DMS79 (cell line): ENCODE measurements at regions not wholly inside any gene's neighbourhood (a gene's known extent, or its start where the extent isn't known, plus 50 kb on each side); places are given as distances from the start of the nearest gene placed in this dataset.
"Not testable (repeated sequence)": the region's sequence is repeated elsewhere in the genome, so short reads cannot be mapped to it uniquely, and the experiment has no call there.

ENCODE experiments used
- DNase-seq: peaks from one replicate; lab custom pipeline; 2025; lab: John Stamatoyannopoulos, UW

DNA sequence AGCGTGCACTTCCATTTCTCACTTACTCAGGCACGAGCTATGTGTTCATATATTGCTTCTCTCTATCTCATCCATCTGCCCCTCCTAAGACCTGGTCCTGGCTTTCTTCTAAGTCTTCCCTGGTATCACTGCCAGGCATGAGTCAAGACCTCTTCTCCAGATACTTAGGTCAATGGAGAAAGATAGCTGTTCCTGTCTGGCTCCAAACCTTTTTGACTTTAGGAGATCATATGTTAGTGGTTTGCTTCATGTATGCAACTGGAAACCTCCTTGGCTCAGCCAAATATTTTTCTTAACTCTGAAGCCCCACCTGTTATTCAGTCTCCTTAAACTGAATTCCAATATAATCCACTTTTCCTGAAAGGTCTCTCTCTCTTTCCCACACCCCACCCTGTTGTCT, 211.6 kb upstream of the PTBP2 start:
- DNase-seq, result no peak

DNA sequence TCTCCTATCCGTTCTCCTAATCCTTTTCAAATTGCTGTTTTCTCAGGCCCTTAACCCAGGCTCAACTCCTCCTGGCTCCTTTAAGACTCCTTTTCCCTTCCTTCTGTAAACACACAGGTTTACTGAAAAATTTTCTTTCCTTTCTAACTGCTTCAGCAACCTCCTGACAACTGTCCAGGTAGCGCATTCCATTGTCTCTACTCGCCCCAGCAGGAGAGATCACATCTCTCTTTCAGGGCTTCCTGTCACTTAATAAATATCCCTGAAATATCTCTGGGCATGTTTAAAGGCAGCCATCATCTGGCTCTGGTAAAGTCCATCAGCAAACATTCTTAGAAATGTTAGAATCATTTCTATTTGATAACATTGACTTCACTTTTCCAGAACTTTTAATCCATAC, 211.2 kb upstream of the PTBP2 start:
- DNase-seq, result no peak

GRCh38 chr1:96510911-96511310, 210.7 kb upstream of the PTBP2 start:
- no peak for DNase-seq

GRCh38 chr1:96513136-96513535, 208.4 kb upstream of the PTBP2 start:
- DNase-seq, result no peak

- DNase-seq, result no peak
These were observed 206.2 kb upstream of the PTBP2 start for GRCh38 chr1:96515430-96515829.

DNA sequence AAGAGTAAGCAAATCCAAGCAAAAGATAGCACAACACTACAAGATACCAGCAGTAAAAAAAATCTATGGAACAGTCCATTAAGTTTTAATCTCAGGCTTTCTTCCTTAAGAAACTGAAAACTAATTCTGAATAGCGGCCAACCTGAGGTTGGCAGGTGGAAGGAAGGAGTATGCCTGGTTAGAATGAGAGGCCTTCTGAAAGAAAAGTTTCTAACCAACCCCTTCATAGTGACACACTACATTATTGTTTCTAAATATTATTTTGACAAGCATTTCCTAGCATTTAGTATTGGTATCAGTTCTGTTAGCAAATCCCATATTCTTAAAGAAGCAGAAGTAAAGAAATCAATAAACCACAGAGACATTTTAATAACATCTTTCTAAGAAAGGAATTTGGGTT, 205.7 kb upstream of the PTBP2 start:
- DNase-seq, result no peak

DNA sequence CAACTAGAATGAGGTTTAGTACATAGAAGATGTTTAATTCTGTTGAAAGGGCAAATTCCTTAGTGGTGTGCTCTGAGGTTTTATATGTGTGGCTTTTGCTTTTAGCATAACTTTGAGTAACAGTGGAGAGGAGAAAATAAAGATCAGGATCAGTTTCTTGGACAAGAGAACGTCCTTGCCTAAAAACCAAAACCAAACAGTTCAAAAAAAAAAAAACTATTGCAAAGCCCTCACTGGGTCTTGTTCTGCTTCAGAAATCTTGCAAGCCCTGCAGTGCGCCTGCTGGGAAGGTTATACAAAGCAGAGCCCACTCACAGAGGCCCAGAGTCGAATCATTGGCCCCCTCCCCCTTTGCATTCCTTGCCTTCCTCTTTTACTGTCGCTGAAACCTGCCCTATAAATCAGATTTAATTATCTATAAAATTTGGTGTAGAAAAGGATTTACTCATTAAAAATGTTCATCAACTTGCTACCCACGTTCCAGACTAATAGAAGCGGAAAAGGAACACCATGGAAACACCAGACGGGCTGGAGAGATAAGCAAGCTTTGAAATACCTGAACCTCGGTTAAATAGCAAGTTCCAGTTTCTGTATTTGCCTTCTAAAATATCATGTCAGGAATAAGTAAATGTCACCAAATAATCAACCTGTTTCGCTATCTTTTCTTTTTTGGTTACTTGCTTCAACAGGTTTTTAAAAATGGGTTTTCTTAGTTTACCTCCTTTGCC, 201.6 kb upstream of the PTBP2 start:
- DNase-seq, result no peak

DNA sequence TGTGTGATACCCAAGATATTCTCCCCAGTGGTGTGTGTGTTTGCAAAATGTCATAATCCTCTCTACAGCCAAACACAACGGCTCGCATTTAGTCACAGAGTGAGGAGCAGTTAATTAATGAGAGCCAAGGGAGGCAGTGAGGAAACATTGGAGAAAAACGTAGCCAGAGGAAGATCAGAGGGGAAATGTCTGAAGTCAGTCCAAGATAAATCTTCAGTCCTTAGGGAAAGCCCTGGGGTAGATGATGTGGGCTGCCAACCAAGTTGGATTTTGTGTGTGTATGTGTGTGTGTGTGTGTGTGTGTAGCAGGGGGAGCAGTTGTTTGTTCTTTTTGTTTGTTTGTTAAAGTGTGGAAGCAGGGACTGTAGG, 201.0 kb upstream of the PTBP2 start:
- DNase-seq, result no peak

DNA sequence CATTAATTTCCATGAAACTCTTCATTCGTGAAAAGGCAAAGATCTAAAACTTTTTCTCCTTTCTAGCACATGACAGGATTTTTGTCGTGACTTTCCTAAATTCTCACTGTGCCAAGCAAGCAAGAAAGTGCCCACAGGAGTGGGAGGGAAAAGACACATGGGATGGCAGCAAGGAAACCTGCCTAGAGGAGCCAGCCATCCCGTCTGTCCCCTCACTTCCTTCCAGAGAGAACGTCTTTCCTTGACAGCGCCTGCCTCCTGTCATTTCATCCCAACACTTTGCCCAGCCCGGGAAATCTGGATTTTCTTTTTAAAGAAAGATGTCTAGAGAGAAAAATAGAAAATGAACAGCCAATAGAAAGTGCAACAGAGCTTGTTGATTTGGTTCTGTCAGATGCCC, 200.6 kb upstream of the PTBP2 start:
- no peak for DNase-seq

- no peak for DNase-seq
These were observed 199.4 kb upstream of the PTBP2 start for GRCh38 chr1:96521994-96522760.

DNA sequence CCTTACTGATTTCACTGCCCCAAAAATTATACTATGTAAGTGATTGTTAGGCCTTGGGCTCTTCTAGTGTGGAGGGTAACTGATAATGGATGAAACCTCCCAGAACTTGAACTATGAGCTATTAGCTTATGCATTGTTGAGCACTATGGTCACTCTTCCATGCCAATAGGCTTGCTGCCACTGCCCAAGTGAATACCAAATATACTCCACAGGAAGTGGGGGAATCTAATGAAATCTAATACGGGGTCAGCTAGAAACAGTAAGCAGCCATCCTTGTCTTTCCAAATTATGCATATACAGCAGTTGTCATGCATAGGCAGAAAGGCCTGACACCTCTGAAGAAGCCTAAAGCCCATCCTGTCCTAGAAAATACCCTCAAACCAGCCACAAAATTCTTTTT, 198.7 kb upstream of the PTBP2 start:
- no peak for DNase-seq

DNA sequence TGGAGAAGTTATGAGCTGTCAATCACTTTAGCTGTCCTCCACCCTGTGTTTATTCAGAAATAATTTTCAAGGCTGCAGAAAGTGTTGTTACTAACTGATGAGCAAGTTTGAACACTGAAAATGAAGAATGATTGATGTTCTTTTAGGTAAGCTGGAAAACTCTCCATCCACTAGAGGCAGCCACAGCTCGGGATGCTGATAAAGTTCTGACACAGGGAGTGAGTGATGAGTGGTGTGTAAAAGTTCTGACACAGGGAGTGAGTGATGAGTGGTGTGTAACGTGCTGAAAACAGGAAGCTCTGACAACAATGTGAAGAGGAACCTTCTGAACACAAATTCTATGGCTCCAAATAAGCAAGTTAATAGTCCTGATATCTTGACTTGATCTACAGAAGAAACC, 197.5 kb upstream of the PTBP2 start:
- DNase-seq, result no peak

DNA sequence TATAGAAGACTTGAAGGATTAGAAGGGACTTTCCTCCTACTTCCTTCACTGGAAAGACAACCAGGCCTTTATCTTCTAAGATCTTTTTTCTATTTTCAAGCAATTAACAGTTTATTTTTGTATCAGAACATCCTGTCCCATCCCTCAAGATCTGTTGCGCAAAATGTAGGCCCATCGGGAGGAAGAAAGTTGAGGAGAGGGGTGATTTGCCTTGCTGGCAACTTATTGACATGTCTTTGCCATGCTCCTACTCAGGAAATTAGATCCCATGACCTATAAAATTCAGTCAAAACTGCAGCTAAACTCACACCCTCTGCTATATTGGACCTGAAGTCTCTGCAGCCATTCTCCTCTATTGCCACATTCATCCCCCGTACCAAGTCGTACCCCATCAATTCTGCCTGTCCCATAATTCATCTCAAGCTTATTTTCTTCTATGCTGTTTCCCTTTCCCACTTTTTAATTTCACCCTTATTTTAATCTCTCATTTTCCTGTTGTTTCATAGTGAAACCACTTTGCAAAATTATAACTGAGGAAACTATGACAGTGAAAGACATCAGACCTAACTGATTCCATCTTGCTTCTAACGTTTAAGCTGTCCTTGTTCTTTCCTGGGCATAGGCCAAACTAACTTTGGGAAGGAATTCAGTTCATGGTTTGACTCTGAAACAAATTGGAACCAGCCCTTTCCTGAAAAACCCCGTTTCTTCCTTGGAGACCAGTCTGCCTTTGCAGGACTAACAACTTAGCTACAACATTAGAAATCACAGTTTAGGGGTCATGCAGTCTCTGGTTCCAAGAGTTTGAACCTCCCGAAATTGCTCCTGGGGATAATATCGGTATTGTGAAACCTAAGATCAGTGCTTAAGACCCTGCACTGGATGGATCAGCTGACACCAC, 195.7 kb upstream of the PTBP2 start:
- no peak for DNase-seq

GRCh38 chr1:96528672-96529071, 192.9 kb upstream of the PTBP2 start:
- DNase-seq, result not testable (repeated sequence)

DNA sequence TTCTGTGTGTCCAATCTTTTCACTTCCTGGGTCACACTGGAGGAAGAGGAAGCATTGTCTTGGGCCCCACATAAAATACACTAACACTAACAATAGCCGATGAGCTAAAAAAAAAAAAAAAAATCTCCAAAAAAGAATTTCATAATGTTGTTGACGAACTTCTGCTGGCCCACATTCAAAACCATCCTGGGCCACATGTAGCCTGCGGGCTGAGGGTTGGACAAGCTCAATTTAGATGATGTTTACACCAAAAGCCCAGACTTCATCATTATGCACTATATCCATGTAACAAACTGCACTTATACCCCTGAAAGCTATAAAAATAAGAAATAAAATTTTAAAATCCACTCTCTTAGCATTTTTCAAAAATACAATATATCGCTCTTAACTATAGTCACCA, 187.8 kb upstream of the PTBP2 start:
- DNase-seq, result no peak

DNA sequence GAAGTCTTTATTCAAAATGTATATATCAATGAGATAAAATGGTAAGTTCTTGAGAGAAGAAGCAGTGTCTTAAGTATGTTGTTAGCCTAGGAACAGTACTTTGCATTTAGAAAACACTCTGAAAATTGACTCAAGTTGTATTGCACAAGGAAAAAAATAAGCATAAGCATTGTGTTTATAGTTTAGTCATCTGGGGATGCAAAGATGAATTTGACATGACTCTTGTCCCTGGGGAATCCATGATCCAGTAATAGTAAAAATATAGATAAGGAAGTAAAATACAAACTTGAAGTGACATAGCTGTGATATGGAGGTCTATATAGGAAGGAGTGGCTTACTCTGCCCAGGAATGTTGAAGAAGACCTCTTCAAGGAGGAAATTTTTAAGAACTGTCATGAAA, 185.0 kb upstream of the PTBP2 start:
- no peak for DNase-seq

DNA sequence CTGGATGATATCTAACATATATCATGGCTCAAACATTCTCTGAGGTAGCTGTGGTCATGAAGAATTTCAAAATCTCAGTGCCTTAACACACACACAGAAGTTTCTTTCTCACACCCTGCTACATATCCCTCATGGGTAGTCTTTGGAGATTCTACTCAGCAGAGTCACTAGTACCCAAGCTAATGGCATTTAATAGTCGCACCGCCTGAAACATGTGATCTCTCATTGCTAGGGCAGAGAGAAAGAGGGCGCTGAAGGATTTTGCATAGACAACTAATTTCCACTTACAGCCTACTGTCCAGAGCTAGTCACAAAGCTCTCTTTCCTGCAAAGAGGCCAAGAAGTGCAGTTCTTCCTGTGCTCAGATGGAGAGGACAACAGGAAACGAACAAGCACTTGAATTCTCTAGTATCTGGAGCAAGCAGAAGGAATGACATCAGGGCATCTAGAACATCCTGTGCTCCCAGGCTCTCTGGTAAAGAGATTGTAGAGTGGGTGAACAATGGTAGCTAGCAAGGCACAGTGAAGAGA, 183.4 kb upstream of the PTBP2 start:
- no peak for DNase-seq

- DNase-seq, result no peak
These were observed 182.7 kb upstream of the PTBP2 start for GRCh38 chr1:96538883-96539282.

DNA sequence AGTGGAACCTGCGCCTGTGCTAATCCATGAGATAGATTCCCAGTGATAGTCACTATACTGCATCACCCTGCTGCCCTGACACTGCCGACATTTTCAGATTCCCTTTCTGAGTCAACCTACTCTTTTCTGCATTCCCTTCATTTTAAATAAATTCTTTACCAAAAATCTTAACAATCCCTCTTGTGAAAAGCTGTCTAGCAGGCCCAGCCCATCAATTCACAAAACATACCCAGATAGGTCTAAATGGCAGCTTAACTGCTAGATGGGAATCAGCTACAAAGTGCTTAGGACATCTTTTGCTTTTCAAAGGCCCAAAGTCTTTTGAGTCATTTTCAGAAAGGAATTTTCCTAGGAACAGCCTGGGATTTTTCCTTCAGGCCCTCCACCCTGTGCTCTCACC, 180.1 kb upstream of the PTBP2 start:
- DNase-seq, result no peak

DNA sequence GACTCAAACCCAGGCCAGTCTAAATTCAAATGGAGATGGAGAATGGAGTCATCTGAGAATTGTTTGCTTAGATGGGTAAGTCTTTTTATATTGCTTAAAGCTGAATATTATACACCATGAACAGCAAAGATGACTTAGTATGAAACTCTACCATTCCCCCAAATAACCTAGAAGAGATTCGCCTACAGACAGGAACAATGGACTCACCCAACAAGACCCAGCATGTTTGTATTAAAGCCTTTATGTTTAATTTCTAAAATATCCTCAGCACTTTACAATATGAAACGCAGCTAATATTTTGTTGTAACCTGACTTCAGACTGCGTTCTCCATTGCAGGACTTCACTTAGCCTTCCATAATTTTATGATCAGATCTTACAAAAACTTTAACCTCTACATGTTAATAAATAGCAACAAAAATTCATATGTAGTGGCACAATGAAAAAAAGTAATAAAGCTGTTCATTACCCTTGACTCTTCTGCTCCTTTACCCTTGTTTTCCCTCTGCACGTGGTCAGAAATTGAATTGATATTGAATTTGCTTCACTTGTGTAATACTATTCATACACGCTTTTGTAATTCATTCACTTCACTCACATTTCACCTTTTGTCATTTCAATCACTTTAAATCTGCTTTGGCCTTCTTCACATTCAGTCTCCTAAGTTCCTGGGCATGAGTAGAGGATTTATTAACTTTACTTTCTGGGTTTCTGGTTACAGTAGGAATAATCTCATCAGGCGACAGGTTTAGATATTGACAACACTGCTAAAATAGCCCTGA, 177.3 kb upstream of the PTBP2 start:
- DNase-seq, result no peak

DNA sequence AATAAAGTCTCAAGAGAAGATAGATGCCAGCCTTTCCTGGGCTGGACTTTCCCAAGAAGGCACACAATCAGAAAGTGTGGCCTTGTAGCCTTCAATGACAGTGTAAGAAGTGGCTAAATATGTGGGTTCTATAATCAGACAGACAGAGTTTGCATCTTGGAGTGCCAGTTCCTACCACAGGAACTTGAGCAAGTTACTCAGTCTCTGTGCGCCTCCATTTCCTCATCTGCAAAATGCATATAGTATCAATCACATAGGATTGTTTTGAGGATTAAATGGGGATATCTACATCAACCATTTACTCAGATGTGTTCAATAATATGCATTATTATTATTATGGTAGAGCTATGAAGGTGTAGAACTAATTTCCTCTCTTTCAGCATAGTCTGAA, 176.8 kb upstream of the PTBP2 start:
- no peak for DNase-seq
